ENCODE measurements at regions not wholly inside any gene's neighbourhood (a gene's known extent, or its start where the extent isn't known, plus 50 kb on each side); places are given as distances from the start of the nearest gene placed in this dataset.

DNA sequence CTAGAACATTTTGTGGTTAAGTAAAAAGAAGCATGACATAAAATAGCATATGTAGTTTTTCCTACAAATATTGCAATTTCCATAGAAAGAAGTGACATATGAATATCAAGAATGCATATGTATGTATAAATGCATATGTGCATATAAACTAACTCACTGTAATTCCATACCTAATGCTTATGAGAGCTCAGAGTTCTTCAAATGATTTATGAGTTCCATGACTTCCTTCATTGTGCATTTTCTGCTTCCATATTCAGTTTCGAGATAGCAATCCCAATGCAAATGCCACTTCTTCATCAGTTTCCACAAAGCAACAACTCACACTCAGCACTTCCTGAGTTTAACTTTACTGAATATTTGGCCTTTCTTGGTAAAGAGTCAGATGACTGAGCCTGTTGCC lies 1744.3 kb upstream of the MIR17HG start:
- Mint-ChIP-seq H3K4me1 (ENCODE audit: low read depth) (no peaks in the 10 kb centered on the region), H3K9me3 (peaks cover 12% of the 10 kb centered on the region), H3K4me3 (no peak overlapping the region), H3K36me3 (no peaks in the 10 kb centered on the region), H3K27ac (no peak overlapping the region), H3K27me3 (no peaks in the 10 kb centered on the region)
- POLR2A ChIA-PET = no interaction called here
- no peak for DNase-seq
- CTCF ChIA-PET = no interaction called here
- intact Hi-C loops (cut with micrococcal nuclease) = no loop called here

GRCh38 chr13:89609318-89609717 lies 1738.2 kb upstream of the MIR17HG start:
- H3K4me3 Mint-ChIP-seq = no peak overlapping the region
- ChIA-PET POLR2A (no interaction called here), CTCF (no interaction called here)
- H3K27ac Mint-ChIP-seq = no peak overlapping the region
- no peak for DNase-seq
- H3K4me1 Mint-ChIP-seq (ENCODE audit: low read depth) = no peaks in the 10 kb centered on the region
- H3K36me3 Mint-ChIP-seq = no peaks in the 10 kb centered on the region
- intact Hi-C loops (cut with micrococcal nuclease) = no loop called here
- H3K27me3 Mint-ChIP-seq = no peaks in the 10 kb centered on the region
- H3K9me3 Mint-ChIP-seq = peaks cover 11% of the 10 kb centered on the region

DNA sequence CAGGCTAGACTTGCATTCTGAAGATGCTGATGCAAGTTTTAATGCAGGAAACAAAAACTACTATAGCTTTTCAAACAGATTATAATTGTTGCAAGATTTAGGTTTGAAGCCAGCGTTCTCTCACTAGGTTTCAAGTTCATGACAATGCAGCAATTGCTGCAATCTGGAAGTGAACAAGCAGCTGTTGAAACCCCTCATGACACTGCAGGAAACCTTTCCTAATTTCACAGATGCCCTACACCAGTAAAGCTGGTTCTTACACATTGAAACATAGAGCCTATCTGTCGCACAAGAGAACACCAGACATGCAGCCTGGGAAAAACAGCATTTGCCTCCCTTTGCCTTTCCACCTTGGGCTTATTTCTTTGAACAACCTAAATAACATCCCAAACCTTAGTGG lies 1737.2 kb upstream of the MIR17HG start:
- Mint-ChIP-seq H3K36me3 (no peaks in the 10 kb centered on the region), H3K27me3 (no peaks in the 10 kb centered on the region), H3K4me3 (no peak overlapping the region), H3K27ac (no peak overlapping the region), H3K4me1 (ENCODE audit: low read depth) (no peaks in the 10 kb centered on the region), H3K9me3 (peaks cover 11% of the 10 kb centered on the region)
- DNase-seq = no peak
- intact Hi-C loops (cut with micrococcal nuclease) = no loop called here
- POLR2A ChIA-PET = no interaction called here
- CTCF ChIA-PET = no interaction called here

- Mint-ChIP-seq H3K4me3 (no peak overlapping the region), H3K27ac (no peak overlapping the region), H3K27me3 (no peaks in the 10 kb centered on the region), H3K4me1 (ENCODE audit: low read depth) (no peaks in the 10 kb centered on the region), H3K9me3 (peaks cover 9% of the 10 kb centered on the region), H3K36me3 (no peaks in the 10 kb centered on the region)
- CTCF ChIA-PET = no interaction called here
- no peak for DNase-seq
- intact Hi-C loops (cut with micrococcal nuclease) = no loop called here
- POLR2A ChIA-PET = no interaction called here
These were observed 1736.6 kb upstream of the MIR17HG start for GRCh38 chr13:89610881-89611280.

- peaks cover 5% of the 10 kb centered on the region for H3K9me3 Mint-ChIP-seq
- no peaks in the 10 kb centered on the region for H3K36me3 Mint-ChIP-seq
- DNase-seq = no peak
- no peaks in the 10 kb centered on the region for H3K27me3 Mint-ChIP-seq
- H3K4me3 Mint-ChIP-seq = no peak overlapping the region
- POLR2A ChIA-PET = no interaction called here
- intact Hi-C loops (cut with micrococcal nuclease) = no loop called here
- no peaks in the 10 kb centered on the region for H3K4me1 Mint-ChIP-seq (ENCODE audit: low read depth)
- no peak overlapping the region for H3K27ac Mint-ChIP-seq
- CTCF ChIA-PET = no interaction called here
These were observed 1719.5 kb upstream of the MIR17HG start for GRCh38 chr13:89627996-89628395.

- peaks cover 6% of the 10 kb centered on the region for H3K9me3 Mint-ChIP-seq
- H3K27me3 Mint-ChIP-seq = no peaks in the 10 kb centered on the region
- no peak overlapping the region for H3K27ac Mint-ChIP-seq
- ChIA-PET CTCF (no interaction called here), POLR2A (no interaction called here)
- H3K4me3 Mint-ChIP-seq = no peak overlapping the region
- no peaks in the 10 kb centered on the region for H3K4me1 Mint-ChIP-seq (ENCODE audit: low read depth)
- no peaks in the 10 kb centered on the region for H3K36me3 Mint-ChIP-seq
- intact Hi-C loops (cut with micrococcal nuclease) = no loop called here
- DNase-seq = no peak
These were observed 1718.9 kb upstream of the MIR17HG start for GRCh38 chr13:89628567-89628966.

- ChIA-PET CTCF (no interaction called here), POLR2A (no interaction called here)
- Mint-ChIP-seq H3K4me1 (ENCODE audit: low read depth) (no peaks in the 10 kb centered on the region), H3K9me3 (peaks cover 33% of the 10 kb centered on the region), H3K27ac (no peak overlapping the region), H3K27me3 (no peaks in the 10 kb centered on the region), H3K36me3 (no peaks in the 10 kb centered on the region), H3K4me3 (no peak overlapping the region)
- DNase-seq = no peak
- intact Hi-C loops (cut with micrococcal nuclease) = no loop called here
These were observed 1697.3 kb upstream of the MIR17HG start for GRCh38 chr13:89650226-89650625.

DNA sequence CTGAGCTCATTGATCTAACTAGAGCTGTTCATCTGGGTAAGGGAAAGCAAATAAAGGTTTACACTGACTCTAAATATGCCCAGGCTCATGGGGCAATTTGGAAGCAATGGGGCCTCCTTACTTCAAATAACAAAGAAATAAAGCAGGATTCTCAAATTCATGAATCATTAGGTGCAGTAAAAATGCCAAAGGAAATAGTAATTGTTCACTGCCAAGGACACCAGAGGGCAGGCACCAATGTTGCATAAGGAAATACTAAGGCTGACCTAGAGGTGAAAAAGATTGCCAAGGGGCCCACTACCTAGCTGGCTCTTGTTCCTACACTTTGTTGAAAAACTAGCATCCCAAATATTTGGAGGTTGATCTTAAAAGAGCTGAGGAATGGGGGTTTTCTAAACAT lies 1686.7 kb upstream of the MIR17HG start:
- Mint-ChIP-seq H3K4me3 (no peak overlapping the region), H3K27ac (no peak overlapping the region), H3K9me3 (peaks cover 13% of the 10 kb centered on the region), H3K4me1 (ENCODE audit: low read depth) (no peaks in the 10 kb centered on the region), H3K36me3 (no peaks in the 10 kb centered on the region), H3K27me3 (no peaks in the 10 kb centered on the region)
- CTCF ChIA-PET = no interaction called here
- intact Hi-C loops (cut with micrococcal nuclease) = no loop called here
- POLR2A ChIA-PET = no interaction called here
- DNase-seq = no peak

DNA sequence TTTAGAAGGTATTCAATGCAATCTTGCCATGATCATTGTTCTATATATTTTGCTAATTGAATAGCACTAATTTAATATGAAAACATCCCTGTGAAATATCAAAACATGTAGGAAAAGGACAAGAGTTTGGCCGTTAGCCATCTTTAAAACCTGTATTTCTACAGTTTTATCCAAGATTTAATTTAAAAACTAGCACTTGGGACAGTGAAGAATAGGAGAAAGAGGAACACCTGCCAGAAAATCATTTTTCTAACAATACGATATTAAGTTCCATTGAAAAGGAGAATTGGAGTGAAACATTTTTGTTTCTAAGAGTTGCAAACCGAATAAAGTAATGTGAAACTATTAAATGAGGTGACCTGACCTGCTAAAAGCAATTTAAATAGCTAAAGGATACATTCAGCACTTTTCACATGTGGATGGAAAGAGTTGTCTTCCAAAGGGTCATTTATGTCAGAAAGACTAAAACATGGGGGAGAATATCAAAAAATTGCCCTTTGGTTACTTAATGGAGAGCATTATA lies 1673.6 kb upstream of the MIR17HG start:
- intact Hi-C loops (cut with micrococcal nuclease) = no loop called here
- Mint-ChIP-seq H3K27me3 (no peaks in the 10 kb centered on the region), H3K4me3 (no peak overlapping the region), H3K27ac (no peak overlapping the region), H3K36me3 (no peaks in the 10 kb centered on the region), H3K4me1 (ENCODE audit: low read depth) (no peaks in the 10 kb centered on the region), H3K9me3 (peaks cover 5% of the 10 kb centered on the region)
- CTCF ChIA-PET = no interaction called here
- DNase-seq = no peak
- POLR2A ChIA-PET = no interaction called here

DNA sequence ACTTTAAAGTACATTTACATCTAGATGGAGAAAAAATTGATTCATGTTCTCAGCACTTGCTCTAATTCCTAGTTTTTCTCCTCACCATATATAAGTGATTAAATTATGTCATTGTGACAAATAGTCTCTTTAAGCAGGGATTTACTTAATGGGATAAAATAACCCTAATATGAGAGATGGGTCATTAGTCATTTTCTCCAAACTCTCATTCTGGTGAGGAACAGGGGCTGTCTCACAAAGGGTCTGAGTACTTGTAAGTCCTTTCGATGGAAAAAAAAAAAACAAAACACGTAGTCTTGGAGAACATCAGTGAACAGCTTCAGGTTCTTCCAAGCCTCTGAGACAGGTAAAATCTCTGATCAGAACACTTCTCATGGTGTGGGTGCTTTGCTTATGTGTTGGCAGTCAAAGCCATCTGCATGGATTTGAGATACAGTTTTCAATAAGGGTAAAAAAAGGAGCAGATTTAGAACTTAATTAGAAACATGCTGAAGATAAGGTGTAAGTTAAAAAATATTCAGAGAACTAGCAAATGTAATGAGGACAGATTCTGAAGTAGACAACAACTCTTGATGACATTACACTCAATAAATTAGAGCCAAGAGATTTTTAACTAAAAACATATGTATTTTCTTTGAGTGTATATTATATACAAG lies 1668.9 kb upstream of the MIR17HG start:
- no peaks in the 10 kb centered on the region for H3K4me1 Mint-ChIP-seq (ENCODE audit: low read depth)
- H3K36me3 Mint-ChIP-seq = no peaks in the 10 kb centered on the region
- CTCF ChIA-PET = no interaction called here
- no peak overlapping the region for H3K4me3 Mint-ChIP-seq
- H3K27me3 Mint-ChIP-seq = no peaks in the 10 kb centered on the region
- H3K9me3 Mint-ChIP-seq = peaks cover 6% of the 10 kb centered on the region
- DNase-seq = no peak
- H3K27ac Mint-ChIP-seq = no peak overlapping the region
- POLR2A ChIA-PET = no interaction called here
- intact Hi-C loops (cut with micrococcal nuclease) = no loop called here

DNA sequence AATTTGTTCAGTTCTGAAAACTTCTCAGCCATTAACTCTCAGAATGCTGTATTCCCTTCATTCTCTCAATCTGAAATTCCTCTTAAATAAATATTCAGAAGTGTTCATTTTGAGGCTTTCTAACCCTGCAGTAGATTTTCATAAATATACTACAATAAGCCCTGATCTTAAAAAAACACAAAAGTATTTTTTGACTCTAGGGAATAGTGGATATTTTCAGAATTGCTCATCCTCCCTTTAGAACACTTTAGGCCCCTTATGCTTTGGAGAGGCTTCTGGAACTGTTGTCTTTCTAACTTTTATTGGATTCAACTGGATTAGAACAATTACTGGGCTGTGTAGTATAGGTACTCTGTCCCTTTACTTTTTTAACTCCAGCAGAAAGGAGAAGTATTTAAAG lies 1662.6 kb upstream of the MIR17HG start:
- no peak for DNase-seq
- H3K27me3 Mint-ChIP-seq = no peaks in the 10 kb centered on the region
- ChIA-PET CTCF (no interaction called here), POLR2A (no interaction called here)
- H3K9me3 Mint-ChIP-seq = peaks cover 11% of the 10 kb centered on the region
- H3K27ac Mint-ChIP-seq = no peak overlapping the region
- H3K4me1 Mint-ChIP-seq (ENCODE audit: low read depth) = no peaks in the 10 kb centered on the region
- intact Hi-C loops (cut with micrococcal nuclease) = no loop called here
- no peak overlapping the region for H3K4me3 Mint-ChIP-seq
- no peaks in the 10 kb centered on the region for H3K36me3 Mint-ChIP-seq

DNA sequence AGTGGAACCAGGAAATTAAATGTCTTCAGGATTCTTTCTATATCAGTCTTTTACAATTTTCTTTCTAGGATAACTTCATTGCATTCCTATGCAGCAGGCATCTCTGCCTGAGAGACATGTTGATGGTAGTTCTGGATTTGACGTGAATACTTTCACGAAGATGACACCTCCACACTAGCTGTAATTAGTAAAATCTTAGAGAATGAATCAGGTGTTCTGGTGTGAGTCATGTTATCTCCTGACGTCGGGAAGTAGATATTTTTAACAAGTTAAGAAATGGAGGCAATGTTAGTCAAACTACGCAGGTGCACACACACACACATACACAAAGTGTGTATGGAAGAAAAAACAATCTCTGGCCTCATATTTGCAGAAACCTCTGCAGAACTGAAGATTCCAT lies 1661.3 kb upstream of the MIR17HG start:
- Mint-ChIP-seq H3K4me3 (no peak overlapping the region), H3K27me3 (no peaks in the 10 kb centered on the region), H3K36me3 (no peaks in the 10 kb centered on the region), H3K4me1 (ENCODE audit: low read depth) (no peaks in the 10 kb centered on the region), H3K9me3 (peaks cover 5% of the 10 kb centered on the region), H3K27ac (no peak overlapping the region)
- DNase-seq = no peak
- ChIA-PET CTCF (no interaction called here), POLR2A (no interaction called here)
- intact Hi-C loops (cut with micrococcal nuclease) = no loop called here

DNA sequence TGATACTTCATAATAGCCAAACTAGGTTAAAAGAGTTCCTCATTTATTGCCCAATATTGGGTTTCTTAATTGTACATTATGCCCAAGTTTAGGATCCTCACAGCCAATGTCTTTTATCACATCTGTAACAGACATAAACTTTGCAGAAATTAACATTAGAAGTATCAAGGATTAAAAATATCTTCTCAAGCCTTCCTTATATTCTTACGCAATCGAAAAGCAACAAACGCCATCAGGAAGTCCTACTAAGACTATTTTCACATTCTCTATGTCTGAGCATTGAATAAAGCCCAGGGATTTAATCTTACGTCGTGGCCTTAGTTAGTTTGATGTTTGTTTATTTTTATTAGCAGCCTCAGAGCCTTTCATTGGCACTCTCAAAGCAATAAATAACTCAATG lies 1660.4 kb upstream of the MIR17HG start:
- Mint-ChIP-seq H3K9me3 (peaks cover 5% of the 10 kb centered on the region), H3K27me3 (no peaks in the 10 kb centered on the region), H3K4me1 (ENCODE audit: low read depth) (no peaks in the 10 kb centered on the region), H3K36me3 (no peaks in the 10 kb centered on the region), H3K27ac (no peak overlapping the region), H3K4me3 (no peak overlapping the region)
- ChIA-PET CTCF (no interaction called here), POLR2A (no interaction called here)
- DNase-seq = no peak
- intact Hi-C loops (cut with micrococcal nuclease) = no loop called here

GRCh38 chr13:89688918-89689317 lies 1658.6 kb upstream of the MIR17HG start:
- DNase-seq = no peak
- Mint-ChIP-seq H3K4me1 (ENCODE audit: low read depth) (no peaks in the 10 kb centered on the region), H3K27me3 (no peaks in the 10 kb centered on the region), H3K36me3 (no peaks in the 10 kb centered on the region), H3K4me3 (no peak overlapping the region), H3K27ac (no peak overlapping the region), H3K9me3 (peaks cover 5% of the 10 kb centered on the region)
- CTCF ChIA-PET = no interaction called here
- POLR2A ChIA-PET = no interaction called here
- intact Hi-C loops (cut with micrococcal nuclease) = no loop called here
